Skin epidermis (tissue), 12 donors: ENCODE measurements at regions not wholly inside any gene's neighbourhood (a gene's known extent, or its start where the extent isn't known, plus 50 kb on each side); places are given as distances from the start of the nearest gene placed in this dataset.

Source experiments
- H3K27ac ChIP-seq, 21 experiments: fragments of 200-600 bp; sonication (generic) in 11 of 21; one replicate each; pipeline ENCODE4 v1.5.0; 2020; ENCODE audit warnings: mild to moderate bottlenecking in 3 of 21, inconsistent platforms in 2 of 21, moderate library complexity in 2 of 21
- H3K4me3 ChIP-seq, 7 experiments: fragments of 200-600 bp; sonication (generic) in 2 of 7; one replicate each; pipeline ENCODE4 v1.5.0; 2020; ENCODE audit warnings: inconsistent platforms in 2 of 7, mild to moderate bottlenecking in 2 of 7, moderate library complexity in 1 of 7

DNA sequence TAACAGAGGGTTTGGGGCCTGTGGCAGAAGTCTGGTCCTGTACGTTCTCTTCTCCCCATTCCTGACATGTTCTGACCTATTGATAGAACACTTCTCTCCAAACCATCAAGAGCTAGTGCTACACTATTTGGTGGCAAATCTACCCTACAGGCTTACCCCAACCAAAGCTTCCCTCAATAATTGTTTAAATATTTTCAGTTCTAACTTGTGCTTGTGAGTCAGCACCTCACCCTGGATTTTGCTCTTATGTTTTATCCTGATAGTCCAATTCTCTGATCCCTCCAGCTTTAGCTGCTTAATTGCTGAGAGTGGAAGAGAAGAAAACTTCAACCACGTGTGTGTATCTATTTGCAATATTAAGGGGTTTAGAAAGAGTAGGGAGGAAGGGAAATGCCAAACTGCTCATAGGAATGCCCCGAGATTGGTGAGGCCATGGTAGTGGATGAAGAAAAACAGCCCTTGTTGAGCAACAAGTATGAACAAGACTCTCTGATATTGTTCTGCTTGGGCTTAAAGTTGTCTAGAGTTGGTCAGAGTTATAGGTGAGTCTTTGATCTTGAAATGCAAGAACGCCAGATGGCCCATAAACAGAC, 67.8 kb upstream of the PARD3B start:
- H3K4me3 ChIP-seq, result no peak overlapping the region

DNA sequence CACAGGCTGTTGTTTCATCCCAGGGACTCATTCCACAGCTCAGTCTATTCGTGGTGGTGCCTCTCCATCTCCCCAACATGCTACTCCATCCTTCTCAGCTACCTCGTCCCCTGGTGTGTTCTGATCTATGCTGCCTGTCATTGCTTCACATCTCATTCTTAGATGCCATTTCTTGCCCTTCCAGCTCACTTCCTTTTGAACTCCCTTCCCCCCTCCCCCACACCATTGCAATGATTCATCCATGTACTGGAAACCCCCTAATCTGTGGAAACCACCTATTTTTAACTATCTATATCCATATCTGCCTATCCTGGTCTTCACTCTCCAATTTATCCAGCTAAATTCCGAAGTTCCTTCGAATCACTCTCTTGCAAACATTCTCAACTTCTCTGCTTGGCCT, 65.7 kb upstream of the PARD3B start:
- Histone ChIP-seq H3K4me3 (no peak overlapping the region), H3K27ac (no peak overlapping the region)

More for the DNA sequence above, 67.8 kb upstream of the PARD3B start:
- H3K27ac ChIP-seq, result peak overlapping the region in 3 of 21 experiments; percentile 3 to 25 (median 14)

DNA sequence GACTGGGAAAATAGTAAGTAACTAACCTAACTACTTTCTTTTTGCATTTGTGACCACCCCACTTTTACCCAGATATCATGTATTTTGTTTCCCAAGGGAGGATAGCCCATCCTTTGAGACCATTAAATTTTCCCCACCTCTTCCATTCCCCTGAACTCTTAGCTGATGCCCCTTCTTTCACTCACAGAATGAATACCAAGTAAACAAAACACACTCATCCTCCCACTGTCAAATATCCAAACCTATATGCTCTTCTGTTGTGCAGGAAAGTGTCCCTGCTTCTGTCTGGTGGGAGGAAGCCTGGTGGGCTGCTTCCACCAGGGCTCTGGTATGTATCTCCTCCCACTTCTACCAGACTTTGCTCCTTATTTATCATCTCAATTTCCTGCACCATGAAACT, 64.6 kb upstream of the PARD3B start:
- no peak overlapping the region for H3K4me3 ChIP-seq

GRCh38 chr2:204483608-204484081, 61.6 kb upstream of the PARD3B start:
- H3K27ac ChIP-seq, result no peak overlapping the region
- no peak overlapping the region for H3K4me3 ChIP-seq

More for the DNA sequence above, 64.6 kb upstream of the PARD3B start:
- no peak overlapping the region for H3K27ac ChIP-seq

DNA sequence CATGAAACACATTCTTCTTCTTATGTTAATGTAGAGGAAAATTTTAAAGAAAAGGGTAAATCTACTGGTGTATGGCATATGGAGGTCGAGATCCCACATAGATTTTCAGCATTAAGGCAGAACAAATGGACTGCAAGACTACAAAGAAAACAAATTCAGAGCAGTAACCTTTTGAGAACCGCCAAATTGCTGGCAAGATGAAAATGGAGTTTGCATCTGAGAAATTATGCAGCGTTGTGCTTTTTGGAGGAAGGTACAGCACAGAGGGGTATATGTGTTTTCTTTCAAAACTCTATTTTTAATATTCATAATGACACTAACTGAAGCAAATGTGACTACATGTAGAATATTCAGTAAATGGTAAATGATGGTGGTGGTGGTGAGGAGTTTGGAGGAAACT, 59.0 kb upstream of the PARD3B start:
- Histone ChIP-seq H3K4me3 (no peak overlapping the region), H3K27ac (peak overlapping the region in 3 of 21 experiments; percentile 14 to 45 (median 32))

GRCh38 chr2:204486805-204487204, 58.5 kb upstream of the PARD3B start:
- Histone ChIP-seq H3K4me3 (no peak overlapping the region), H3K27ac (peak overlapping the region in 3 of 21 experiments; percentile 14 to 45 (median 32))

DNA sequence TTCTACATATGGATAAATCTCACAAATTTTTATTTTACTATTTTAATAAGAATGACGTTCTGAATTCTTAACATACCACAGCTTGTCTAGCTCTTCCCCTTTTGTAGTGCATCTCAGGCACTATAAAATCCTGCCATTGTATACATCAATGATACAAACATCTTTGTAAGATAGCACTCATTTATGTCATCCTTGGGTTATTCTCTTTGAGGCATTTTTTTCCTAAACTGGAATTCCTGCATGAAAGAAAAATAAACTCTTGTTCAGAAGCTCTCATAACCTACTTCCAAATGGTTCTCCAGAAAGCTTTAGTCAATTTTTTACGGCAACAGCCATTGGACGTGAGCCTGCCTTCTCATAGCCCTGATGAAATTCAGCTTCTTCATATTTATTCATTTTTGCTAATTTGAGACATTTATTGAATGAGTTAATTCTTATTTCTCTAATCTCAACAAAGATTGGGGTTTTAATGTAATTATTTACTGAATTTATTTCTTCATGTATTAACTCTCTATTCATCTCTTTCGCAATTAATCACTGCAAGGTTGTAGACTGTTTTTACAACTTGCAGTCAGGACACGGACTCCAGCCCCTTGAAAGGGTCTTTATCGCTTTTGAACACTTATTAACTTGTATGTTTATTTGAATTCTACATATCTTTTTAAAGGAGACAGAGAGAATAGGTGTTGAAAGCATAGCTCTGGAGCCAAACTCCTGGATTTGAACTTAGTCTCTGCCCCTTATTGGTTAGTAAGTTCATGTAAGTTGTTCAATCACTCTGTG, 57.6 kb upstream of the PARD3B start:
- Histone ChIP-seq H3K27ac (peak overlapping the region in 3 of 21 experiments; percentile 31 to 45 (median 32)), H3K4me3 (no peak overlapping the region)

GRCh38 chr2:204491528-204491927, 53.7 kb upstream of the PARD3B start:
- Histone ChIP-seq H3K27ac (no peak overlapping the region), H3K4me3 (no peak overlapping the region)

GRCh38 chr2:204492417-204492816, 52.9 kb upstream of the PARD3B start:
- no peak overlapping the region for H3K27ac ChIP-seq
- no peak overlapping the region for H3K4me3 ChIP-seq

DNA sequence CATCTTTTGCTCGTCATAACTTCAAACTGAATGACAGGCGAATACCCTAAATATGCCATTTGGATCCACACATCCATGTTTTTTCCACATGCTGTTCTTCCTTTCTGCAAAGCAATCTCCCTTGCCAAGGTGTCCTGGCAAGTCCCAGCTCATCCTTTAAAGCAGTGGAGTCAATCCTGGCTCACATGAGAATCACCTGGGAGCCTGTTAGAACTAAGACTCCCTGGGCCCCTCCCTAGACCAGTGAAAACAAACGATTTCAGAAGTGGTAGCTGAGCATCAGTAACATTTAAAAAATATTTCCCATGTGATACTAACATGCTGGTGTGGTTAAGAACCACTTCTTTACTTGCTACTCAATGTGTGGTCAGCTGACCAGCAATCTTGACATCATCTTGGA, 50.6 kb upstream of the PARD3B start:
- H3K27ac ChIP-seq, result no peak overlapping the region
- no peak overlapping the region for H3K4me3 ChIP-seq

- no peak overlapping the region for H3K4me3 ChIP-seq
These were observed 49.9 kb upstream of the PARD3B start for GRCh38 chr2:204495381-204495780.

More at GRCh38 chr2:204495381-204495780, 49.9 kb upstream of the PARD3B start:
- no peak overlapping the region for H3K27ac ChIP-seq
